ENCODE measurements at regions not wholly inside any gene's neighbourhood (a gene's known extent, or its start where the extent isn't known, plus 50 kb on each side); places are given as distances from the start of the nearest gene placed in this dataset.
"Not testable (repeated sequence)": the region's sequence is repeated elsewhere in the genome, so short reads cannot be mapped to it uniquely, and the experiment has no call there.

DNA sequence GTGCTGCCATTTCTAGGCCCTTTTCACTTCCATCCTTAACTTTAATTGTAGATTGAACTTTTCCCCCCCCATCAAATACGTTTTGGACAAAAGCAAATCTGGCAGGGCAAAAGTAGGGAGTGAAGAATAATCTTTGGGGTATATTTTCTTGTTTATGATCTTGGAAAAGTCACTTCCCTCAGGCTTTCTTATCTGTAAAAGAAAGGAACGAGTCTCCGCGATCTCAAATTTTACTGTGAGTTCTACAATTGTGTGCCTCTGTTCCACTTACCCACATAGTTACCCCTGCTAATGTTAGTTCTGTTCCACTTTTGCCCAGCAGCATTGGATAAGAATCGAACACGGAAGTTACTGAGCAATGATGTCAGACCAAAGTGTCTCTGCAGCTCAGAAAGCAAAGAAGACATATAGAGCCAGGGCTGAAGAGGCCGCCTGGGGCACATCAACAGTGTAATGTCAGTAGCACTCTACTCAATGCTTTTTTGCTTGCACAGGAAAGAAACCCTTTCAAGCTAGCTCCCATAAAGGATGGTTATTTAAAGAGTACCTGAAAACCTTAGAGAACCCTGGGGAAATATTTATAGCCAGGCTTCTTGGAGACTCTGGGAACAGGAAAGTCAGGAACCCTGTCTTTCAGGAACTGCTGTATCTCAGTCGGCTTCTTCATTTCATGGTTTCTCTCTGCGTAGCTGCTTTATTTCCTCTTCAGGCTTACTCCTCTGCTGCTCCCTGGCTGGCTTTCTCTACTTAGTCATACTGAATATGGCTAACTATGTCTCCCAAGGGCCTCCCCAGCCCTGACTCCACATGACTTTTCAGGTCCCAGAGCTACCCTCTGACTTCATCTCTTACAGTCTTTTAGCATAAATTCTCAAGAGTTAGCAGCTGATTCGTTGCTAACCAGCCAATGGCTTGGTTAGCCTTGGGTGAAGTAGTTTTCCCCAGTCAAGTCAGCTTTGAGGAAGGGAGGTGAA lies 123.7 kb upstream of the FAM3C start:
- no peak for FAIRE-seq

DNA sequence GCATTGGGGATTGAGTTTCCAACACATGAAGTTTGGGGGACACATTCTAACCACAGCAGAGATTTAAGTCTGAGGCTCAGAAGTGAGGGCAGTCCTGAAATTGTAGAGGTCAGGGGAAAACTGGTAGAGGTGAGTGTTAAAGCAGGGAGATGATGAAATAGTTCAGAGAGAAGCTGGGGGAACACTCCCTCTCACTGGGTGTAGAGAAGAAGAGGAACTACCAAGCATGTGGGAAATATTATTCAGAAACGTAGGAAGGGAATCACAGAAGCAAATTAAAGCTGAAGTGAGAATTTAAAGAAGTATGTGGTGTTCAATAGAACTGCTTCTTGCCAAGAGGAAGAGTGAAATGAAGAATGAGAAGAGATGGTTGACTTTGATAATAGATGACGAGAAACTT lies 121.5 kb upstream of the FAM3C start:
- FAIRE-seq: no peak

GRCh38 chr7:121516821-121517220 lies 120.7 kb upstream of the FAM3C start:
- FAIRE-seq: no peak

DNA sequence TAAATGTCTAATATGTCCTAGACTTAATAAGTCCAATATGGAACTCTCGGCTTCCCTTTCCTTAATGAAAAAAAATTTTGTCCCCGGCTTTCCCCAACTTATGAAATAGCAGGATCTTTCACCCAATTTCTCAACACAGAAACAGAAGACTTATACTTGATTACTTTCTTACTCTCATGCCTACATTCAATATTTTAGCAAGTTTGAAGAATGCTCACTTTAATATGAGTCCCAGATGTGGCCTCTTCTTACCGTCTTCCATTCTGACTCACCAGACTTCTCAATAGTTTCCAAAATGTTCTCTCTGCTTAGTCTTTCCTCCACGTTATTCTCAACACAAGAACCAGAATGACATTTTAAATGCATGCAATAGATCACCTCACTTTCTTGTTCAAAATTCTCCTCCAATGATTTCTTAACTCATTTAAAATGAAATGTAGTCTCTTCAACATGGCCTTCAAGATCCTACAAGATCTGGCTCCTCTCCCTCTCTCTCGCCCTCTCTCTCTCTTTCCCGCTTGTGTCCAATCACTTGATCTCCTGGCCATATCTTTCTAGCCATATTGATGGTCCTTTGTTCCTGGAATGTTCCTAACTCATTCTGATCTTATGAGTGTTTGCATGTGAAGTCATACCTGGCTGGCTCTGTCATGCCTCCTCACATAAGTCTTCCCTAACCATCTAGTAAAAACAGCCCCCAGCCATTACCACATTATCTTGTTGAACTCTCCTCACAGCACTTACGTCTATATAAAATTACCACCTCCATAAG lies 119.7 kb upstream of the FAM3C start:
- no peak for FAIRE-seq

DNA sequence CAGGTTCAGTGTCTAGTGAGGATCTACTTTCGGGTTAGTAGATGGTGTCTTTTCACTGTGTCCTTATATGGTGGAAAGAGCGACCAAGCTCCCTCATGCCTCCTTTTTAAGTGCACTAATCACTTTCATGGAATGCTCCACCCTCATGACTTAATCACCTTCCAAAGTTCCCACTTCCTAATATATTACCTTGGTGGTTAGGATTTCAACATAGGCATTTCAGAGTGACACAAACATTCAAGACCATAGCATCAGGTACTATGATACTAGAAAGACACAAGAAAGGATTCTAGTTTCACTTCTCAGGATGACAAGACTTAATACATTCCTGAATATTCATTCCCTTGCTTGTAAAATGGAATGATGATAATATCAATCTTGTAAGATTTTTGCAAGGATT lies 119.1 kb upstream of the FAM3C start:
- no peak for FAIRE-seq

DNA sequence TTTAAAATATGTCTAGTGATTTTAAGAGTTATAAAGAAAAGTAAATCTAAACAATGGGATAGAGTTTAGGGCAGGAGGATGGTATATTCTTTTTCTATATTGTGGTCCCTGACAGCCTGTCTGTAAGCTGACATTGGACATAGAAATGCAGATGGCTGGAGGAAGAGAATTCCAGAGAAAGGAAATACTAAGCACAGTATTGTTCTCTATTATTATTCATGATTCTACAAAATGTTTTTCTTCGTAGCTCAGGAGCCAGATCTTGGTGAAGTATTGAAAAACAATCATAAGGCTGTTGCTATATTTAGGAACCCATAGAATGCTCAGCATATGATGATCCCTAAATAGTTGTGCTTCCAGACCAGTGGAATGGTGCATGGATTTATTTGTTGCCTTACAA lies 117.0 kb upstream of the FAM3C start:
- FAIRE-seq: no peak

GRCh38 chr7:121510858-121511482 lies 114.9 kb upstream of the FAM3C start:
- no peak for FAIRE-seq

DNA sequence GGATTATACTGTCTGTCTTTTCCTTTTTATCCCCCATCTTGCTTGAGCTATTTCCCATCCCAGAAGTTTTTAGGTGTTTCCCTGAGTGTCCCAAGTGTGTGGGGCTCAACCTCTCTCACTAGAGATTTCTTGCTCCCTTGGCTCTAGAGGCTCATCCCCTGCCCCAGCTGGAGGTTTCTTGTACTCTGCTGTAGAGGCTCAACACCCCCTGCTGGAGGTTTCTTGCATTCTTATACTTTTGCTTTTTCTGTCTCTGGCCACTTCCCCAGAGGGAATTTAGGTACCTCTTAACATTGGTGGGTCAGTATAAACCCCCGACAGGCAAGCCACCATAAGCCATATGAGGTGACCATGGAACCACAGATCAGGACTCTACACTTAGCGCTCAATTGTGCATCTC lies 114.2 kb upstream of the FAM3C start:
- no peak for FAIRE-seq

DNA sequence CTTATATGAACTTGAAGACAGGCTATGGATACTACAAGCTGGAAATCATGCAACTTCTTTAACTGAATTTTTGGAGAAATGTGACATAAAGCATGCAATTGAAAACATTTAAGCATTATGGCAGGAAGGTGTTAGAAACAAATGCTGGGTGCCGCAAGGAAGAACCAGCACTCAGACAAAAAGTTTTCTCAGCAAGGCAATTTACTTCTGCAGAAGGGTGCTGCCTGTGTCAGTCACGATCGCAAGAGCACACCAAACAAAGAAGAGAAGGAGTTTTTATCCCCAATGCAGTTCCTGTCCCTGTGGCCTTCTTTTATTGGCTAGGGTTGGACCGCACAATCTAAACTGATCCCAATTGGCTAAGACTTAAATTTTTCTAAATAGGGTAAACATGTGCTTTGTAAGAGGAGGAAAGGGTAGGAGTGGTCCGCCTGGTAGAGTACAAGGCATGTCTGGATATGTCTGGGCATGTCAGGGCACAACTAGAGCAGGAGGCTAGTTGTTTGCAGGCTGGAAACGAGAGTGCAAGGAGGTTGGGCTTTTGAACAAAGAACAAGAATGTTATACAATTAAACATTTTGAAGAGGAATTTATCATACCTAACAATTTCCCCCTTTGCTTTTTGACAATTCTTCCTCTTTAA lies 109.6 kb upstream of the FAM3C start:
- no peak for FAIRE-seq

GRCh38 chr7:121505021-121505420 lies 108.9 kb upstream of the FAM3C start:
- no peak for FAIRE-seq

- no peak for FAIRE-seq
Observed at GRCh38 chr7:121504482-121504881, 108.4 kb upstream of the FAM3C start.

DNA sequence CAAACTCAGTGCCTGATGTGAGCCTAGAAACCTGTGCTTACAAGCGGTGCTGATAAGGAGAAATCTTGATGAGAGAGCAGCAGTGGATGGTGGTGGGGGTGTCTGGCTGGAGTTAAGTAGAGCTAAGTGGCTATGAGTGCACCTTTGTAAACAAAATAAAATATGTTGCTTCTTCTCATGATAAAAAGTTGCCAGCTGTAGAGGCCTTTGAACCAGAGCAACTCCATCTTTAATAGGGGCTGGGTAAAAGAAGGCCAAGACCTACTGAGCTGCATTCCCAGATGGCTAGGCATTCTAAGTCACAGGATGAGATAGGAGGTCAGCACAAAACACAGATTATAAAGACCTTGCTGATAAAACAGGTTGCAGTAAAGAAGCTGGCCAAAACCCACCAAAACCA lies 107.6 kb upstream of the FAM3C start:
- no peak for FAIRE-seq

DNA sequence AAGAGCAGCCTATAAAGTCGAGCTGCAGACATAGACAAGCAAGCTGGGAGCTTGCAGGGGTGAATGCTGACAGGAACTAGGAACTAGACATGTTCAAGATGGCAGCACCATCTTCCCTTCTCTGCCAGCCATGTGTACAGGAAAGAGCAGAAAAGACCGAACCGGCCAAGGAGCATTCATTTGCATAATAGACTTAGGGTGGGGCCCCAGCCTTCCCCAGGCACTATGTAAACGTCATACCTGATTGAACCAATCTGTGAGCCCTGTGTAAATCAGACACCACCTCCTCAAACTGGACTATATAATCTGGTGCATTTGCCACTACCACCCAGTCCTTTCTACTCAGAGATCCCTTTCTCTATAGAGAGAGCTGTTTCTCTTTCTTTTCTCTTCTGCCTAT lies 106.9 kb upstream of the FAM3C start:
- no peak for FAIRE-seq

DNA sequence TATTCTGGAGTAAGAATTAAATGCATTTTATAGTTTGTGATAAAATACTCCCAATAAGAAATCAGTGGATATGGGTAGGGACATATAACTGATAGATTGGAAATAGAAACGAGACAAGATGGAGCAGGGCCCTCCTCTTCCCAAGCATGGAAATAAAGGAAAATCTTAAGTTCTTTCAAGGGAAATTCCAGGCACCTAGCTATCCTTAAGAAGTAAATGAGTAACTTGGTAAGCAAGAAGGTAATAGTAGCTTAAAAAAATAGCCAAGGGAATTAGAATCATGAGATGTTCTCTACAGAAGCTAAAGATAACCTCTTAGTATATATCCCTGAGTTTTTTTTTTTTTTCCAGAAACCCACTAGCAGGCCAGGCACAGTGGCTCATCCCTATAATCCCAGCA lies 105.5 kb upstream of the FAM3C start:
- no peak for FAIRE-seq

DNA sequence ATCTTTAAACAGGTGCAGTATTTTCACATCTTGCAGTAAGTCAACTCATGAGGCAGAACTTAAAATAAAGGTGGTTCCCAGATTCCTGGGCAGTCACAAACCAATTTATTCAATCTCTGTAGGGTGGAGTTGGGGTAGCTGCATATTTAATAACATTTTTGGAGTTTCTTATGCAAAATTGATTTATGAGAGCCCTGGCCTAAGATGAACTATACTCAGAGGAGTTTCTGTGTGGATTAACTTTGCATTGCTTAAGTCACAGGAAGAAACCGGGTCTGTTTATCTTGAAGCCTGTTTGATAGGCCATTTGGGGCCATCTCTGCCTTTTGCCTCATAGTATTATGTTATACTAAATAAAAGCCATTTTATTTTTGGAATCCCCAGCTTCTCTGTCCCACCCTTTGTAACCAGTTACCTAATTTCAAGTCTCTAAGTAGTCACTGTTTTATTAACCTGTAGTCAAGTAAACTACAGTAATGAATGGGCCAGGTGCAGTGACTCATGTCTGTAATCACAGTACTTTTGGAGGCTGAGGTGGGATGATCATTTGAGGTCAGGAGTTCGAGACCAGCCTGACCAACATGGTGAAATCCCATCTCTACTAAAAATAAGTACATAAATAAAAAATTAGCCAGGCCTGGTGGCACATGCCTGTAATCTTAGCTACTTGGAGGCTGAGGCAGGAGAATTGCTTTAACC lies 104.4 kb upstream of the FAM3C start:
- no peak for FAIRE-seq

DNA sequence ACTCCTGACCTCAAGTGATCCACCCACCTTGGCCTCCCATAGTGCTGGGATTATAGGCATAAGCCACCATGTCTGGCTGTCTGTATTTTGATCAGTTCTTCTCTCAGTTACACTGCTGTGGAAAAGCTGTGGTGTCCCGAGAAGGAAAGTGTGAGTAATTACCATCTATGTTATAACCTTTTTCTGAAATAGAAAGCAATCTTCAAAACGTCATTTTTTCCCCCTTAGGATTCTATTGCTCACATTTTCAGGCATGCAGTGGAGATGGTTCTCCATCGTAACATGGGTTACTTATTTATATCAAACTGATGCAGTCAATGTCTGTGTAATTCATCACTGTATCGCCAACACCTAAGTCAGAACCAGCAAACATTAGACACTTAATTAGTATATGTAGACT lies 103.5 kb upstream of the FAM3C start:
- no peak for FAIRE-seq

DNA sequence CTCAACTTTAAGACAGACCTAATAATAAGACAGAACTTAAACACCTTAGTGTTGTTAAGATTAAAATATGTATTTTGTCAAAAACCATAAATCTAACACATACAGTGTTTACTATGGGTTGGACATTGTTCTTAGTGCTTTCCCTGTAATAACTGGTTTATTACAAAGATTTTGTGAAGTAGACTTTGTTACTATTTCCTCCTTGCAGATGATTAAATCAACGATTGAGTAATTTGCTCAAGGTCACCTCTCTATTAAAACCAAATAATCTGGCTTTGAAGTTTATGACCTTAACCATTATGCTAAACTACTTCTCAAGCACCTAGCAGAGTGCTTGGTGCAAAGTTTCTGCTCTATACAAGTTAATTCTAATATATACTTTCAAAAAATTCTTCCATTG lies 102.7 kb upstream of the FAM3C start:
- no peak for FAIRE-seq

- not testable (repeated sequence) for FAIRE-seq
Observed at GRCh38 chr7:121497545-121497944, 101.4 kb upstream of the FAM3C start.

DNA sequence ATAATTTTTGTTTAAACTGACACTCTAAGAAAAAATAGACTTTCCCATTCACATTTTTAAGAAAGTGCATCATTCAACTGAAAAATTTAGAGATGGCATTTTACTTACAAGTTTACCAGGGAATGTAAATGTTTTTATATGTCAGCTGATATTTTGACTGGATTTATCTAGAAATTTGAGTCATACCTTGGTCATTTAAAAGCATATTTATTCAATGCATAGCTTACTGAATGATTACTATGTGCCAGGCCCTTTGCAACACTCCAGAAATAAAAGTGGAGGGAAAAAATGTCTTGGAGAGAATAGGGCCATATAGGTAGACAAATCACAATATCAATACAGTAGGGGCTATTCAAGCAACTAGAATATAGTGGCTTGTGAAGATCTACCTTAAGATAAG lies 98.4 kb upstream of the FAM3C start:
- FAIRE-seq: no peak

- FAIRE-seq: no peak
Observed at GRCh38 chr7:121493553-121493952, 97.4 kb upstream of the FAM3C start.

DNA sequence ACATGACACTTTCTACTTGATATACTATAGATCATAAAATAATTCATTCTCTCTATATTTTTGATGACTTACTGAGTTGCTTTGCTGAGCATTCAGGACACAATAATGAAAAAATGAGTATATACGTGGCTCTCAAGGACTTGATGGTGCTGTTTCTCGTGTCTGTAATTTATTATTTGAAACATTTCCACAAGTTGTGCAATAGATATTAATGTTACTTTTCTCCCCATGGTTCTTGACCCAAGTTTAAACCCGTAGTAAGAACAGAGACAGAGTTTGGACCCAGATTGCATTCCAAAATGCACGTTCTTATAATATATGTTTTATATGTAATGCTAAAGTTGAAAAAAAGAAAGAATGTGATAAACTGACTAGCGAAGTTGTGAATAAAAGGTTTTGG lies 94.2 kb upstream of the FAM3C start:
- FAIRE-seq: no peak

- FAIRE-seq: no peak
Observed at GRCh38 chr7:121489440-121489839, 93.3 kb upstream of the FAM3C start.
